SK-N-SH treated with all-trans-retinoic acid at 6 μM for 48 hours (cell line): ENCODE measurements at regions not wholly inside any gene's neighbourhood (a gene's known extent, or its start where the extent isn't known, plus 50 kb on each side); places are given as distances from the start of the nearest gene placed in this dataset.

Source experiments
- ATAC-seq: fragments of 200-7000 bp; cut with Tn5 transposase; 3 replicates; pipeline ENCODE4 v1.9.1; 2020; ENCODE audit warnings: mild to moderate bottlenecking, moderate library complexity
- ARNTL ChIP-seq: fragments of 450-650 bp; formaldehyde crosslinking; IDR thresholded peaks from 2 replicates; pipeline ENCODE4 v1.5.0; 2020; ENCODE audit warnings: low read depth, mild to moderate bottlenecking, moderate library complexity, borderline replicate concordance
- BACH2 ChIP-seq: fragments of 250-450 bp; sonication (Bioruptor Pico); IDR thresholded peaks from 2 replicates; pipeline ENCODE4 v1.9.0; 2021; ENCODE audit warnings: mild to moderate bottlenecking, borderline replicate concordance
- CSDC2 ChIP-seq: fragments of 250-450 bp; sonication (Bioruptor Pico); IDR thresholded peaks from 2 replicates; pipeline ENCODE4 v1.5.0; 2020; ENCODE audit warnings: mild to moderate bottlenecking, moderate library complexity
- ESRRG ChIP-seq: fragments of 250-450 bp; sonication (Bioruptor Pico); IDR thresholded peaks from 2 replicates; pipeline ENCODE4 v1.6.1; 2021; ENCODE audit warnings: mild to moderate bottlenecking
- GLIS3 ChIP-seq: fragments of 250-450 bp; sonication (Bioruptor Pico); IDR thresholded peaks from 2 replicates; pipeline ENCODE4 v1.5.0; 2020; ENCODE audit warnings: mild to moderate bottlenecking, moderate library complexity
- ISL1 ChIP-seq: fragments of 250-450 bp; sonication (Bioruptor Pico); IDR thresholded peaks from 2 replicates; pipeline ENCODE4 v2.1.2; 2022; ENCODE audit warnings: mild to moderate bottlenecking, moderate library complexity
- OSR1 ChIP-seq: fragments of 250-450 bp; sonication (Bioruptor Pico); IDR thresholded peaks from 2 replicates; pipeline ENCODE4 v1.8.0; 2022; ENCODE audit warnings: moderate library complexity, mild to moderate bottlenecking, inconsistent platforms
- PPARA ChIP-seq: fragments of 250-450 bp; sonication (Bioruptor Pico); IDR thresholded peaks from 2 replicates; pipeline ENCODE4 v1.5.0; 2020; ENCODE audit warnings: mild to moderate bottlenecking, borderline replicate concordance
- RARB ChIP-seq: fragments of 250-450 bp; sonication (Bioruptor Pico); IDR thresholded peaks from 2 replicates; pipeline ENCODE4 v1.8.0; 2021; ENCODE audit warnings: mild to moderate bottlenecking, moderate library complexity
- SNAI2 ChIP-seq: fragments of 250-450 bp; sonication (Bioruptor Pico); IDR thresholded peaks from 2 replicates; pipeline ENCODE4 v1.5.0; 2020; ENCODE audit warnings: mild to moderate bottlenecking, moderate library complexity
- ZC3H10 ChIP-seq: fragments of 250-450 bp; sonication (Bioruptor Pico); IDR thresholded peaks from 2 replicates; pipeline ENCODE4 v1.5.1; 2021; ENCODE audit warnings: mild to moderate bottlenecking, moderate library complexity
- ZFP3 ChIP-seq: fragments of 250-450 bp; sonication (Bioruptor Pico); IDR thresholded peaks from 2 replicates; pipeline ENCODE4 v1.5.0; 2020; ENCODE audit warnings: mild to moderate bottlenecking, moderate library complexity
- ZFP30 ChIP-seq: fragments of 450-650 bp; formaldehyde crosslinking; IDR thresholded peaks from 2 replicates; pipeline ENCODE4 v1.5.0; 2022; ENCODE audit warnings: mild to moderate bottlenecking, moderate library complexity
- ZNF565 ChIP-seq: fragments of 450-650 bp; formaldehyde crosslinking; conservative IDR thresholded peaks from 2 replicates; pipeline ENCODE4 v1.5.0; 2020; ENCODE audit warnings: low read depth, mild to moderate bottlenecking, moderate library complexity
- ZNF70 ChIP-seq: fragments of 450-650 bp; formaldehyde crosslinking; IDR thresholded peaks from 2 replicates; pipeline ENCODE4 v1.5.0; 2020; ENCODE audit warnings: mild to moderate bottlenecking, moderate library complexity
- ZNF8 ChIP-seq: fragments of 450-650 bp; formaldehyde crosslinking; IDR thresholded peaks from 2 replicates; pipeline ENCODE4 v1.5.0; 2020; ENCODE audit warnings: mild to moderate bottlenecking, moderate library complexity
- TF ChIP-seq, protein P1 (sequence below): fragments of 250-450 bp; sonication (Bioruptor Pico); IDR thresholded peaks from 2 replicates; pipeline ENCODE4 v1.8.0; 2021; ENCODE audit warnings: low read depth, mild to moderate bottlenecking, moderate library complexity, borderline replicate concordance
- TF ChIP-seq, protein P2 (sequence below): fragments of 250-450 bp; sonication (Bioruptor Pico); IDR thresholded peaks from 2 replicates; pipeline ENCODE4 v1.8.0; 2020; ENCODE audit warnings: mild to moderate bottlenecking, moderate library complexity, borderline replicate concordance
- TF ChIP-seq, protein P3 (sequence below): fragments of 250-450 bp; sonication (Bioruptor Pico); IDR thresholded peaks from 2 replicates; pipeline ENCODE4 v1.5.1; 2021; ENCODE audit warnings: mild to moderate bottlenecking, moderate library complexity
- TF ChIP-seq, protein P4 (sequence below): fragments of 250-450 bp; sonication (Bioruptor Pico); IDR thresholded peaks from 2 replicates; pipeline ENCODE4 v1.5.0; 2020; ENCODE audit warnings: mild to moderate bottlenecking, moderate library complexity
- TF ChIP-seq, protein P5 (sequence below): fragments of 250-450 bp; sonication (Bioruptor Pico); IDR thresholded peaks from 2 replicates; pipeline ENCODE4 v1.5.1; 2020; ENCODE audit warnings: low read depth, mild to moderate bottlenecking, moderate library complexity

DNA sequence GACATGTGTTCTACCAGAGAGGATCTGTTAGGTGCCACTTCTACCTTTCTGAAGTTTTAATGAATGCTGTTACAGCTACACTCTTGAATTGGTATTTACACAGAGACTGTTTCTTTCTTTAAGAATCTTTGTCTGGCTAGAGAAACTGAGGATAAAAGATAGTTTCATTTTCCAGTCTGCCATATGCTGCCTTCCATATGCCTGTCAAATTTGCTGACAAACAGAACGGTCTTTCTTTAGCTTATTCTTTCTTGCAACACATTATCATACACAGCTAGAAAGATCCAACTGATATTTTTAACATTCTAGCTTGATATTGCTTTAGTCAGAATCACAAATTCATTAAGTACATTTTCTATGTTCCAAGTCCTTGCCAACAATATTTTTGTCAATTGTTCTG is 409.8 kb upstream of the CELF4 start (continued):
- TF ChIP-seq, protein P1, sequence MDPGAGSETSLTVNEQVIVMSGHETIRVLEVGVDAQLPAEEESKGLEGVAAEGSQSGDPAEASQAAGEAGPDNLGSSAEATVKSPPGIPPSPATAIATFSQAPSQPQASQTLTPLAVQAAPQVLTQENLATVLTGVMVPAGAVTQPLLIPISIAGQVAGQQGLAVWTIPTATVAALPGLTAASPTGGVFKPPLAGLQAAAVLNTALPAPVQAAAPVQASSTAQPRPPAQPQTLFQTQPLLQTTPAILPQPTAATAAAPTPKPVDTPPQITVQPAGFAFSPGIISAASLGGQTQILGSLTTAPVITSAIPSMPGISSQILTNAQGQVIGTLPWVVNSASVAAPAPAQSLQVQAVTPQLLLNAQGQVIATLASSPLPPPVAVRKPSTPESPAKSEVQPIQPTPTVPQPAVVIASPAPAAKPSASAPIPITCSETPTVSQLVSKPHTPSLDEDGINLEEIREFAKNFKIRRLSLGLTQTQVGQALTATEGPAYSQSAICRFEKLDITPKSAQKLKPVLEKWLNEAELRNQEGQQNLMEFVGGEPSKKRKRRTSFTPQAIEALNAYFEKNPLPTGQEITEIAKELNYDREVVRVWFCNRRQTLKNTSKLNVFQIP, result no peak
- no peak for TF ChIP-seq ISL1 (CRISPR knock-in tag)

DNA sequence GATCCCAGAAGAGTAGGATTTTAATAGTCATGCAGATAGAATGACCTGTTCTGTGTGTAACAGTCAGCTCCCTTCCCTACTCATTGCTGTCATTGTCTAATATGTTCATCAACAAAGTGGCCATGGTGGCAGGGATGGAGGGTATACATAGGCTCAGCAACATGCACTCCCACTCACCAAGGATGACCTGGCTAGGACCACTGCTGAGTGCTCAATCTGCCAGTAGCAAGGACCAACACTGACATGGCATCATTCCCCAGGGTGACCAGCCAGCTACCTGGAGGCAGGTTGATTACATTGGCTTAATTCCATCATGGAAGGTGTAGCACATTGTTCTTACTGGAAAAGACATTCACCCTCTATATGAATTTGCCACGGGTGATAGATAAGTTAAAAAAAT is 401.7 kb upstream of the CELF4 start:
- TF ChIP-seq PPARA (CRISPR knock-in tag) (no peak), ZFP3 (CRISPR knock-in tag) (no peak), CSDC2 (CRISPR knock-in tag) (no peak), ISL1 (CRISPR knock-in tag) (no peak), ZNF8 (CRISPR knock-in tag) (no peak), GLIS3 (CRISPR knock-in tag) (no peak), ZNF70 (CRISPR knock-in tag) (no peak), SNAI2 (no peak), ZFP30 (no peak), ESRRG (CRISPR knock-in tag) (no peak), BACH2 (CRISPR knock-in tag) (no peak), RARB (CRISPR knock-in tag) (no peak)
- TF ChIP-seq, protein P2, sequence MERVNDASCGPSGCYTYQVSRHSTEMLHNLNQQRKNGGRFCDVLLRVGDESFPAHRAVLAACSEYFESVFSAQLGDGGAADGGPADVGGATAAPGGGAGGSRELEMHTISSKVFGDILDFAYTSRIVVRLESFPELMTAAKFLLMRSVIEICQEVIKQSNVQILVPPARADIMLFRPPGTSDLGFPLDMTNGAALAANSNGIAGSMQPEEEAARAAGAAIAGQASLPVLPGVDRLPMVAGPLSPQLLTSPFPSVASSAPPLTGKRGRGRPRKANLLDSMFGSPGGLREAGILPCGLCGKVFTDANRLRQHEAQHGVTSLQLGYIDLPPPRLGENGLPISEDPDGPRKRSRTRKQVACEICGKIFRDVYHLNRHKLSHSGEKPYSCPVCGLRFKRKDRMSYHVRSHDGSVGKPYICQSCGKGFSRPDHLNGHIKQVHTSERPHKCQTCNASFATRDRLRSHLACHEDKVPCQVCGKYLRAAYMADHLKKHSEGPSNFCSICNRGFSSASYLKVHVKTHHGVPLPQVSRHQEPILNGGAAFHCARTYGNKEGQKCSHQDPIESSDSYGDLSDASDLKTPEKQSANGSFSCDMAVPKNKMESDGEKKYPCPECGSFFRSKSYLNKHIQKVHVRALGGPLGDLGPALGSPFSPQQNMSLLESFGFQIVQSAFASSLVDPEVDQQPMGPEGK (CRISPR knock-in tag), result no peak
- TF ChIP-seq, protein P1, result no peak
- TF ChIP-seq, protein P3, sequence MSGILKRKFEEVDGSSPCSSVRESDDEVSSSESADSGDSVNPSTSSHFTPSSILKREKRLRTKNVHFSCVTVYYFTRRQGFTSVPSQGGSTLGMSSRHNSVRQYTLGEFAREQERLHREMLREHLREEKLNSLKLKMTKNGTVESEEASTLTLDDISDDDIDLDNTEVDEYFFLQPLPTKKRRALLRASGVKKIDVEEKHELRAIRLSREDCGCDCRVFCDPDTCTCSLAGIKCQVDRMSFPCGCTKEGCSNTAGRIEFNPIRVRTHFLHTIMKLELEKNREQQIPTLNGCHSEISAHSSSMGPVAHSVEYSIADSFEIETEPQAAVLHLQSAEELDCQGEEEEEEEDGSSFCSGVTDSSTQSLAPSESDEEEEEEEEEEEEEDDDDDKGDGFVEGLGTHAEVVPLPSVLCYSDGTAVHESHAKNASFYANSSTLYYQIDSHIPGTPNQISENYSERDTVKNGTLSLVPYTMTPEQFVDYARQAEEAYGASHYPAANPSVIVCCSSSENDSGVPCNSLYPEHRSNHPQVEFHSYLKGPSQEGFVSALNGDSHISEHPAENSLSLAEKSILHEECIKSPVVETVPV (CRISPR knock-in tag), result no peak
- TF ChIP-seq, protein P4, sequence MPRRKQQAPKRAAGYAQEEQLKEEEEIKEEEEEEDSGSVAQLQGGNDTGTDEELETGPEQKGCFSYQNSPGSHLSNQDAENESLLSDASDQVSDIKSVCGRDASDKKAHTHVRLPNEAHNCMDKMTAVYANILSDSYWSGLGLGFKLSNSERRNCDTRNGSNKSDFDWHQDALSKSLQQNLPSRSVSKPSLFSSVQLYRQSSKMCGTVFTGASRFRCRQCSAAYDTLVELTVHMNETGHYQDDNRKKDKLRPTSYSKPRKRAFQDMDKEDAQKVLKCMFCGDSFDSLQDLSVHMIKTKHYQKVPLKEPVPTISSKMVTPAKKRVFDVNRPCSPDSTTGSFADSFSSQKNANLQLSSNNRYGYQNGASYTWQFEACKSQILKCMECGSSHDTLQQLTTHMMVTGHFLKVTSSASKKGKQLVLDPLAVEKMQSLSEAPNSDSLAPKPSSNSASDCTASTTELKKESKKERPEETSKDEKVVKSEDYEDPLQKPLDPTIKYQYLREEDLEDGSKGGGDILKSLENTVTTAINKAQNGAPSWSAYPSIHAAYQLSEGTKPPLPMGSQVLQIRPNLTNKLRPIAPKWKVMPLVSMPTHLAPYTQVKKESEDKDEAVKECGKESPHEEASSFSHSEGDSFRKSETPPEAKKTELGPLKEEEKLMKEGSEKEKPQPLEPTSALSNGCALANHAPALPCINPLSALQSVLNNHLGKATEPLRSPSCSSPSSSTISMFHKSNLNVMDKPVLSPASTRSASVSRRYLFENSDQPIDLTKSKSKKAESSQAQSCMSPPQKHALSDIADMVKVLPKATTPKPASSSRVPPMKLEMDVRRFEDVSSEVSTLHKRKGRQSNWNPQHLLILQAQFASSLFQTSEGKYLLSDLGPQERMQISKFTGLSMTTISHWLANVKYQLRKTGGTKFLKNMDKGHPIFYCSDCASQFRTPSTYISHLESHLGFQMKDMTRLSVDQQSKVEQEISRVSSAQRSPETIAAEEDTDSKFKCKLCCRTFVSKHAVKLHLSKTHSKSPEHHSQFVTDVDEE (CRISPR knock-in tag), result no peak
- TF ChIP-seq, protein P5, sequence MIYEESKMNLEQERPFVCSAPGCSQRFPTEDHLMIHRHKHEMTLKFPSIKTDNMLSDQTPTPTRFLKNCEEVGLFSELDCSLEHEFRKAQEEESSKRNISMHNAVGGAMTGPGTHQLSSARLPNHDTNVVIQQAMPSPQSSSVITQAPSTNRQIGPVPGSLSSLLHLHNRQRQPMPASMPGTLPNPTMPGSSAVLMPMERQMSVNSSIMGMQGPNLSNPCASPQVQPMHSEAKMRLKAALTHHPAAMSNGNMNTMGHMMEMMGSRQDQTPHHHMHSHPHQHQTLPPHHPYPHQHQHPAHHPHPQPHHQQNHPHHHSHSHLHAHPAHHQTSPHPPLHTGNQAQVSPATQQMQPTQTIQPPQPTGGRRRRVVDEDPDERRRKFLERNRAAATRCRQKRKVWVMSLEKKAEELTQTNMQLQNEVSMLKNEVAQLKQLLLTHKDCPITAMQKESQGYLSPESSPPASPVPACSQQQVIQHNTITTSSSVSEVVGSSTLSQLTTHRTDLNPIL, result no peak
- TF ChIP-seq, all 23 proteins: peak for 0
- no peak for ATAC-seq

DNA sequence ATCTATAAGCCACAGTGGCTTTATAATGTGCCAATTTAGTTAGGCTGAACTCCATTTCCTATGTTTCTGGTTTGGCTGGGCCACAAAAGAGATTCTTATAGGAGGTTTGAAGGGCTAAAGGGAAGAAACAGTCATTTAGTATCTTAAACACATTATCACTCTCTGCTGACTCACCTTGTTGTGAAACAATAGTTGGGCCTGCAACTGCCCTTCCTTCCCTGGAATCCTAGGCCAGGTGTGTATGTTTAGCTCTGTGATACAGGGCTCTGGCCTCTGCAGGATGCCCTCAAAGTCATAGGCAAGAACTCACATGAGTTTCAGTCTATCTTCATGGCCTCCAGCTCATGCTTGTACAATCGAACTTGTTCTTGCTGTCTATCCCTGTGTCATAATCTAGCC is 400.0 kb upstream of the CELF4 start:
- ATAC-seq, result no peak
- no peak for TF ChIP-seq ZFP3 (CRISPR knock-in tag)
- no peak for TF ChIP-seq OSR1 (CRISPR knock-in tag)
- no peak for TF ChIP-seq ZNF565 (CRISPR knock-in tag)
- TF ChIP-seq PPARA (CRISPR knock-in tag), result no peak
- TF ChIP-seq ZNF8 (CRISPR knock-in tag), result no peak
- TF ChIP-seq ESRRG (CRISPR knock-in tag), result no peak
- TF ChIP-seq ZC3H10, result no peak
- TF ChIP-seq ARNTL (CRISPR knock-in tag), result no peak
- no peak for TF ChIP-seq ZFP30
- TF ChIP-seq CSDC2 (CRISPR knock-in tag), result no peak
- TF ChIP-seq ZNF70 (CRISPR knock-in tag), result no peak
- TF ChIP-seq BACH2 (CRISPR knock-in tag), result no peak
